ENCODE measurements at regions not wholly inside any gene's neighbourhood (a gene's known extent, or its start where the extent isn't known, plus 50 kb on each side); places are given as distances from the start of the nearest gene placed in this dataset.

DNA sequence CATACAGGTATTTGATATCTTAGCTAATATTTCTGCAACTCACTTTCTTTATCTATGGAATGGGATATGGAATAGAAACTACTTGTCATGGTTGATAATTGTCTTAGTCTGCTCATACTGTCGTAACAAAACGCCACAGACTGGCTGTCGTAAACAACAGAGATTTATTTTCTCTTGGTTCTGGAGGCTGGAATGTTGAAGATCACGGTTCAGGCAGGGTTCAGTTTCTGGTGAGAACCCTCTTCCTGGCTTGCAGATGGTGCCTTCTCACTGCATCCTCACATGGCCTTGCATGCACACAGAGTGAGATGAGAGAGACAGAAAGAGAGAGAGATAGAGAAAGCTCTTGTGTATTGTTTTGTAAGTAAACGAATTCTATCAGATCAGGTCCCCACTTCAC lies 332.7 kb upstream of the MAGI2 start:
- Histone ChIP-seq H3K9me2 (ENCODE audit: insufficient read depth) (no peaks in the 10 kb centered on the region), H2AFZ (peak overlapping the region; percentile 64; the same call in 1 of the 2 replicates), H3K79me2 (ENCODE audit: low read depth) (no peaks in the 10 kb centered on the region), H4K20me1 (ENCODE audit: insufficient read depth) (no peaks in the 10 kb centered on the region), H3K4me2 (no peak overlapping the region), H3K27me3 (ENCODE audit: insufficient read depth, low read depth) (no peaks in the 10 kb centered on the region), H3K36me3 (ENCODE audit: low read depth) (no peaks in the 10 kb centered on the region), H3K9me3 (ENCODE audit: insufficient read depth, low read depth) (peaks cover 3% of the 10 kb centered on the region; the same call in 1 of the 2 replicates), H3F3A (ENCODE audit: insufficient read depth, low read depth) (no peaks in the 10 kb centered on the region), H3K27ac (no peak overlapping the region), H3K4me1 (replicated peaks; ENCODE audit: insufficient read depth) (no peaks in the 10 kb centered on the region), H3K4me3 (no peak overlapping the region)
- BruUV-seq (replicated peaks) = no TSS peak
- POLR2A ChIA-PET (ENCODE audit: unreplicated experiment) = no interaction called here
- CTCF ChIA-PET = no interaction called here
- intact Hi-C loops (cut with micrococcal nuclease; ENCODE audit: unreplicated experiment) = no loop called here
- TF ChIP-seq, protein P1, sequence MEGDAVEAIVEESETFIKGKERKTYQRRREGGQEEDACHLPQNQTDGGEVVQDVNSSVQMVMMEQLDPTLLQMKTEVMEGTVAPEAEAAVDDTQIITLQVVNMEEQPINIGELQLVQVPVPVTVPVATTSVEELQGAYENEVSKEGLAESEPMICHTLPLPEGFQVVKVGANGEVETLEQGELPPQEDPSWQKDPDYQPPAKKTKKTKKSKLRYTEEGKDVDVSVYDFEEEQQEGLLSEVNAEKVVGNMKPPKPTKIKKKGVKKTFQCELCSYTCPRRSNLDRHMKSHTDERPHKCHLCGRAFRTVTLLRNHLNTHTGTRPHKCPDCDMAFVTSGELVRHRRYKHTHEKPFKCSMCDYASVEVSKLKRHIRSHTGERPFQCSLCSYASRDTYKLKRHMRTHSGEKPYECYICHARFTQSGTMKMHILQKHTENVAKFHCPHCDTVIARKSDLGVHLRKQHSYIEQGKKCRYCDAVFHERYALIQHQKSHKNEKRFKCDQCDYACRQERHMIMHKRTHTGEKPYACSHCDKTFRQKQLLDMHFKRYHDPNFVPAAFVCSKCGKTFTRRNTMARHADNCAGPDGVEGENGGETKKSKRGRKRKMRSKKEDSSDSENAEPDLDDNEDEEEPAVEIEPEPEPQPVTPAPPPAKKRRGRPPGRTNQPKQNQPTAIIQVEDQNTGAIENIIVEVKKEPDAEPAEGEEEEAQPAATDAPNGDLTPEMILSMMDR (conservative IDR thresholded peaks at IDR 0.05) = no peak
- no peak for TF ChIP-seq EZH2 (IDR thresholded peaks at IDR 0.05; ENCODE audit: low read depth)
- no peak for DNase-seq

DNA sequence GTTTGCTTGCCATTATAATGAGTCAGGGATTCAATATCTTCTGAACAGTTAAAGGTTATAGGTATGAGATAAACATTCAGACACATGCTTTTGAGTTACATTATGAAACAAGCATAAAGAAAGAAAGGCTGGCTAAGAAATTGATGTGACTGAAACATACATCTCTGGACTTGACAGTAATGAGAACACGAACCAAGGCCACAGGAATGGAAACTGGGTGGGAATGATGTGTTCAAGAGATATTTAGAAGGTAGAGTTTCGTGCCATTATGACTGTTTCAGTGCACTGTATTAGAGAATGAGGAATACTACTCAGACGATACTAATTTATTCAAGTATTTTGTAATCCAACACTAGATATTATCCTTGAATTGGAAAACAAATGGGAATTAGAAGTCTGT lies 332.1 kb upstream of the MAGI2 start:
- Histone ChIP-seq H3K79me2 (ENCODE audit: low read depth) (no peaks in the 10 kb centered on the region), H3K9me3 (ENCODE audit: insufficient read depth, low read depth) (peaks cover 3% of the 10 kb centered on the region; the same call in 1 of the 2 replicates), H3K4me3 (no peak overlapping the region), H3K9me2 (ENCODE audit: insufficient read depth) (no peaks in the 10 kb centered on the region), H3K4me2 (no peak overlapping the region), H3K36me3 (ENCODE audit: low read depth) (no peaks in the 10 kb centered on the region), H3F3A (ENCODE audit: insufficient read depth, low read depth) (no peaks in the 10 kb centered on the region), H4K20me1 (ENCODE audit: insufficient read depth) (no peaks in the 10 kb centered on the region), H3K27me3 (ENCODE audit: insufficient read depth, low read depth) (no peaks in the 10 kb centered on the region), H2AFZ (peak overlapping the region; percentile 64), H3K27ac (no peak overlapping the region), H3K4me1 (replicated peaks; ENCODE audit: insufficient read depth) (no peaks in the 10 kb centered on the region)
- TF ChIP-seq, protein P1 (conservative IDR thresholded peaks at IDR 0.05) = no peak
- TF ChIP-seq EZH2 (IDR thresholded peaks at IDR 0.05; ENCODE audit: low read depth) = no peak
- no TSS peak for BruUV-seq (replicated peaks)
- no peak for DNase-seq
- intact Hi-C loops (cut with micrococcal nuclease; ENCODE audit: unreplicated experiment) = no loop called here
- CTCF ChIA-PET = no interaction called here
- POLR2A ChIA-PET (ENCODE audit: unreplicated experiment) = no interaction called here

DNA sequence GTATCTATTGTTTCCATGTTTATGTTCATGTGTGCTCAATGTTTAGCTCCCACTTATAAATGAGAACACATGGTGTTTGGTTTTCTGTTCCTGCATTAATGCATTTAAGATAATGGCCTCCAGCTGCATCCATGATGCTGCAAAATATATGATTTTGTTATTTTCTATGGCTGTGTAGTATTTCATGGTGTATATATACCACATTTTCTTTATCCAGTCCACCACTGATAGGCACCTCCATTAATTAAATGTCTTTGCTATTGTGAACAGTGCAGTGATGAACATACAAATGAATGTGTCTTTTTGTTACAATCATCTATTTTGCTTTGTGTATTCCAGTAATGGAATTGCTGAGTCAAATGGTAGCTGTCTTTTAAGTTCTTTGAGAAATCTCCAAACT lies 329.4 kb upstream of the MAGI2 start:
- Histone ChIP-seq H3K9me2 (ENCODE audit: insufficient read depth) (no peaks in the 10 kb centered on the region), H3K36me3 (ENCODE audit: low read depth) (no peaks in the 10 kb centered on the region), H3K4me2 (no peak overlapping the region), H4K20me1 (ENCODE audit: insufficient read depth) (no peaks in the 10 kb centered on the region), H3K27me3 (ENCODE audit: insufficient read depth, low read depth) (no peaks in the 10 kb centered on the region), H3F3A (ENCODE audit: insufficient read depth, low read depth) (no peaks in the 10 kb centered on the region), H3K27ac (no peak overlapping the region), H2AFZ (no peak overlapping the region), H3K9me3 (ENCODE audit: insufficient read depth, low read depth) (peaks cover 3% of the 10 kb centered on the region; the same call in 1 of the 2 replicates), H3K4me1 (replicated peaks; ENCODE audit: insufficient read depth) (no peaks in the 10 kb centered on the region), H3K79me2 (ENCODE audit: low read depth) (no peaks in the 10 kb centered on the region), H3K4me3 (no peak overlapping the region)
- ChIA-PET POLR2A (ENCODE audit: unreplicated experiment) (interaction anchor here (0.6 kb wide), 1 partner anchor 12 kb away, joined by 6 read pairs; no protein-coding TSS in a partner anchor), CTCF (no interaction called here)
- DNase-seq = no peak
- no peak for TF ChIP-seq EZH2 (IDR thresholded peaks at IDR 0.05; ENCODE audit: low read depth)
- TF ChIP-seq, protein P1 (conservative IDR thresholded peaks at IDR 0.05) = no peak
- BruUV-seq (replicated peaks) = no TSS peak
- intact Hi-C loops (cut with micrococcal nuclease; ENCODE audit: unreplicated experiment) = no loop called here
